CD14-positive monocyte (primary cell): ENCODE measurements at regions not wholly inside any gene's neighbourhood (a gene's known extent, or its start where the extent isn't known, plus 50 kb on each side); places are given as distances from the start of the nearest gene placed in this dataset.

Experiments used
- DNase-seq, 3 donors: peaks; one replicate each; pipeline ENCODE4 v3.0.0-alpha.2; 2011 to 2022
- H2AFZ ChIP-seq: 2 replicates; pipeline ENCODE4 v1.6.0; 2012; ENCODE audit warnings: mild to moderate bottlenecking, low read depth, low read length, inconsistent platforms; ENCODE audit not compliant: insufficient read depth, poor library complexity, severe bottlenecking
- H3K27ac ChIP-seq, 2 donors: 1 replicate in 1 of 2; 2 replicates in 1 of 2; pipeline ENCODE4 v1.5.1; 2012 to 2013; ENCODE audit warnings: low read length in 2 of 2, control low read depth in 1 of 2, inconsistent platforms in 1 of 2, low read depth in 1 of 2, mild to moderate bottlenecking in 1 of 2
- H3K27me3 ChIP-seq, 2 donors: one replicate each; pipeline versions ENCODE4 v1.6.0 to v1.6.1; 2011 to 2013; ENCODE audit warnings: low read length in 2 of 2; ENCODE audit not compliant: control insufficient read depth in 2 of 2, insufficient read depth in 2 of 2
- H3K36me3 ChIP-seq, 2 donors: replicated peaks in 1 of 2; 1 replicate in 1 of 2; 2 replicates in 1 of 2; pipeline versions ENCODE4 v1.5.1 to v1.6.1; 2012 to 2013; ENCODE audit warnings: low read length in 2 of 2, control low read depth in 1 of 2, inconsistent platforms in 1 of 2, mild to moderate bottlenecking in 1 of 2; ENCODE audit not compliant: insufficient read depth in 2 of 2, control insufficient read depth in 1 of 2
- H3K4me1 ChIP-seq, 2 donors: 1 replicate in 1 of 2; 2 replicates in 1 of 2; pipeline versions ENCODE4 v1.5.1 to v1.6.1; 2012 to 2013; ENCODE audit warnings: low read length in 2 of 2, control low read depth in 1 of 2, inconsistent platforms in 1 of 2, mild to moderate bottlenecking in 1 of 2, moderate library complexity in 1 of 2; ENCODE audit not compliant: insufficient read depth in 2 of 2, control insufficient read depth in 1 of 2
- H3K4me2 ChIP-seq: replicated peaks from 2 replicates; pipeline ENCODE3; 2012; ENCODE audit warnings: low read length, moderate library complexity, mild to moderate bottlenecking; ENCODE audit not compliant: poor library complexity, severe bottlenecking; ENCODE audit errors: extremely low read depth
- H3K4me3 ChIP-seq, 3 experiments: fragments of 200-600 bp in 1 of 3; sonication (generic) in 1 of 3; replicated peaks in 1 of 3; 1 replicate in 2 of 3; 2 replicates in 1 of 3; pipeline ENCODE4 v1.5.1; 2011 to 2013; ENCODE audit warnings: low read length in 3 of 3, mild to moderate bottlenecking in 3 of 3, control low read depth in 2 of 3, low read depth in 2 of 3, inconsistent platforms in 1 of 3, moderate library complexity in 1 of 3
- H3K79me2 ChIP-seq: 2 replicates; pipeline ENCODE4 v1.6.0; 2012; ENCODE audit warnings: mild to moderate bottlenecking, control low read depth, inconsistent platforms, low read length, moderate library complexity; ENCODE audit not compliant: insufficient read depth
- H3K9ac ChIP-seq: 2 replicates; pipeline ENCODE4 v1.6.0; 2017; ENCODE audit warnings: low read length, mild to moderate bottlenecking; ENCODE audit not compliant: insufficient read depth, poor library complexity, severe bottlenecking
- H3K9me3 ChIP-seq, 2 donors: replicated peaks in 1 of 2; 1 replicate in 1 of 2; 2 replicates in 1 of 2; pipeline versions ENCODE4 v1.5.1 to v1.6.1; 2012 to 2013; ENCODE audit warnings: low read length in 2 of 2, control low read depth in 1 of 2; ENCODE audit not compliant: control insufficient read depth in 1 of 2, insufficient read depth in 1 of 2
- H4K20me1 ChIP-seq: 2 replicates; pipeline ENCODE4 v1.6.0; 2012; ENCODE audit warnings: mild to moderate bottlenecking, low read length, control low read depth, moderate library complexity; ENCODE audit not compliant: insufficient read depth
- H3K27ac Mint-ChIP-seq, 7 donors: one replicate each; pipeline ENCODE4 v1.8.0; 2020; ENCODE audit warnings: mild to moderate bottlenecking in 7 of 7, mixed read lengths in 7 of 7, moderate library complexity in 6 of 7, inconsistent platforms in 2 of 7
- H3K27me3 Mint-ChIP-seq, 3 donors: one replicate each; pipeline ENCODE4 v1.8.0; 2021 to 2022; ENCODE audit warnings: low read depth in 3 of 3, mild to moderate bottlenecking in 3 of 3, mixed read lengths in 3 of 3, moderate library complexity in 3 of 3, inconsistent platforms in 1 of 3
- H3K36me3 Mint-ChIP-seq, 2 donors: one replicate each; pipeline ENCODE4 v1.8.0; 2020; ENCODE audit warnings: mixed read lengths in 2 of 2, inconsistent platforms in 1 of 2, mild to moderate bottlenecking in 1 of 2
- H3K4me1 Mint-ChIP-seq: one replicate; pipeline ENCODE4 v1.8.0; 2020; ENCODE audit warnings: mild to moderate bottlenecking, mixed read lengths
- H3K4me3 Mint-ChIP-seq, 2 donors: one replicate each; pipeline ENCODE4 v1.8.0; 2020; ENCODE audit warnings: mild to moderate bottlenecking in 2 of 2, mixed read lengths in 2 of 2, moderate library complexity in 1 of 2
- H3K9me3 Mint-ChIP-seq, 7 donors: one replicate each; pipeline ENCODE4 v1.8.0; 2020 to 2022; ENCODE audit warnings: mixed read lengths in 7 of 7, mild to moderate bottlenecking in 6 of 7, moderate library complexity in 6 of 7, inconsistent platforms in 2 of 7
- CTCF ChIP-seq: fragments of 200-600 bp; IDR thresholded peaks from one replicate; pipeline ENCODE4 v1.8.0; 2022; ENCODE audit warnings: antibody characterized with exemption, mild to moderate bottlenecking
- WGBS: methylation state at CpG from one replicate; pipeline ENCODE4 v1.1.5; 2013; ENCODE audit warnings: missing lambda C conversion rate; ENCODE audit not compliant: insufficient coverage; 5-methylcytosine and 5-hydroxymethylcytosine counted together
- intact Hi-C, 2 donors: fragments of 100-400 bp; cut with micrococcal nuclease; formaldehyde crosslinking; loops; one replicate each; pipeline versions ENCODE4 v1.15.0 to v1.15.1; 2023

- Histone ChIP-seq H3K9me3 (no peaks in the 10 kb centered on the region), H3K9ac (no peak overlapping the region), H3K4me2 (no peak overlapping the region), H3K36me3 (no peaks in the 10 kb centered on the region), H3K79me2 (no peaks in the 10 kb centered on the region), H2AFZ (no peak overlapping the region), H3K27me3 (no peaks in the 10 kb centered on the region), H4K20me1 (no peaks in the 10 kb centered on the region), H3K27ac (no peak overlapping the region), H3K4me3 (no peak overlapping the region), H3K4me1 (no peaks in the 10 kb centered on the region)
- intact Hi-C loops: no loop called here
- Mint-ChIP-seq H3K36me3 (no peaks in the 10 kb centered on the region), H3K9me3 (peaks cover 0 to 3% (median 0%) of the 10 kb centered on the region in 7 donors), H3K27ac (no peak overlapping the region), H3K4me1 (no peaks in the 10 kb centered on the region), H3K4me3 (no peak overlapping the region), H3K27me3 (peaks cover 0 to 2% (median 0%) of the 10 kb centered on the region in 3 donors)
- no peak for TF ChIP-seq CTCF
- WGBS: no CpG with 5 or more reads among the region's 1 CpG
- DNase-seq: no peak
Measured at GRCh38 chr2:18362696-18363095, 197.8 kb downstream of the RDH14 start.

- H3K27ac Mint-ChIP-seq: no peak overlapping the region
- H3K9ac ChIP-seq: no peak overlapping the region
- peaks cover 0 to 2% (median 0%) of the 10 kb centered on the region in 7 donors for H3K9me3 Mint-ChIP-seq
- no peaks in the 10 kb centered on the region for H3K4me1 Mint-ChIP-seq
- no peaks in the 10 kb centered on the region for H3K36me3 Mint-ChIP-seq
- DNase-seq: no peak
- H3K36me3 ChIP-seq: no peaks in the 10 kb centered on the region
- no peak overlapping the region for H2AFZ ChIP-seq
- H3K27ac ChIP-seq: no peak overlapping the region
- H3K4me1 ChIP-seq: no peaks in the 10 kb centered on the region
- H3K27me3 ChIP-seq: no peaks in the 10 kb centered on the region
- intact Hi-C loops: no loop called here
- no peaks in the 10 kb centered on the region for H3K27me3 Mint-ChIP-seq
- no peaks in the 10 kb centered on the region for H4K20me1 ChIP-seq
- H3K4me3 ChIP-seq: no peak overlapping the region
- TF ChIP-seq CTCF: no peak
- H3K4me2 ChIP-seq: no peak overlapping the region
- no peak overlapping the region for H3K4me3 Mint-ChIP-seq
- H3K9me3 ChIP-seq: no peaks in the 10 kb centered on the region
- no CpG with 5 or more reads among the region's 2 CpGs for WGBS
- no peaks in the 10 kb centered on the region for H3K79me2 ChIP-seq
Measured at GRCh38 chr2:18357537-18357936, 202.9 kb downstream of the RDH14 start.
